ENCODE measurements at regions not wholly inside any gene's neighbourhood (a gene's known extent, or its start where the extent isn't known, plus 50 kb on each side); places are given as distances from the start of the nearest gene placed in this dataset.

GRCh38 chr4:136540747-136541146 is 991.5 kb downstream of the PCDH18 start (continued):
- no peak for TF ChIP-seq ZXDB (tag by site-specific recombination; IDR thresholded peaks at IDR 0.05)
- TF ChIP-seq ZNF140 (tag by site-specific recombination; IDR thresholded peaks at IDR 0.05): no peak
- no peak for TF ChIP-seq ZNF518A (tag by site-specific recombination; conservative IDR thresholded peaks at IDR 0.05; ENCODE audit: low read depth)
- no peak for TF ChIP-seq ZNF426 (tag by site-specific recombination; IDR thresholded peaks at IDR 0.05)
- TF ChIP-seq ZNF701 (tag by site-specific recombination; IDR thresholded peaks at IDR 0.05): no peak
- TF ChIP-seq HOXA7 (CRISPR knock-in tag; IDR thresholded peaks at IDR 0.05; ENCODE audit: borderline replicate concordance): no peak
- TF ChIP-seq ZNF677 (tag by site-specific recombination; IDR thresholded peaks at IDR 0.05): no peak

GRCh38 chr4:136528131-136528530 is 1004.2 kb downstream of the PCDH18 start:
- H3K27ac ChIP-seq (ENCODE audit: extremely low read depth, low read depth, low read length): no peak overlapping the region
- CTCF ChIA-PET: no interaction called here
- TF ChIP-seq PRDM10 (tag by site-specific recombination; IDR thresholded peaks at IDR 0.05) (no peak), ZNF677 (tag by site-specific recombination; IDR thresholded peaks at IDR 0.05) (no peak)
- POLR2A ChIA-PET: no interaction called here
- H3K9me3 ChIP-seq (ENCODE audit: control insufficient read depth, insufficient read depth, low read depth, low read length): no peaks in the 10 kb centered on the region
- no peak overlapping the region for H3K4me3 ChIP-seq (ENCODE audit: low read depth, low read length)
- no peaks in the 10 kb centered on the region for H3K4me1 ChIP-seq (ENCODE audit: control insufficient read depth, insufficient read depth, low read length)
- H3K36me3 ChIP-seq (ENCODE audit: control insufficient read depth in 2 of 2, insufficient read depth in 1 of 2, low read length in 2 of 2): no peaks in the 10 kb centered on the region

- POLR2A ChIA-PET: no interaction called here
- Histone ChIP-seq H3K4me1 (ENCODE audit: control insufficient read depth, insufficient read depth, low read length) (no peaks in the 10 kb centered on the region), H3K27ac (ENCODE audit: extremely low read depth, low read depth, low read length) (no peak overlapping the region), H3K4me3 (ENCODE audit: low read depth, low read length) (no peak overlapping the region), H3K36me3 (ENCODE audit: control insufficient read depth in 2 of 2, insufficient read depth in 1 of 2, low read length in 2 of 2) (no peaks in the 10 kb centered on the region), H3K9me3 (ENCODE audit: control insufficient read depth, insufficient read depth, low read depth, low read length) (no peaks in the 10 kb centered on the region)
- CTCF ChIA-PET: interaction anchor here (0.6 kb wide), 1 partner anchor 117 kb away, joined by 3 read pairs; no protein-coding TSS in a partner anchor
- TF ChIP-seq ZBTB48 (tag by site-specific recombination; IDR thresholded peaks at IDR 0.05) (no peak), ZNF792 (tag by site-specific recombination; IDR thresholded peaks at IDR 0.05) (no peak), ZNF449 (tag by site-specific recombination; IDR thresholded peaks at IDR 0.05) (no peak), ATF2 (tag by site-specific recombination; IDR thresholded peaks at IDR 0.05; ENCODE audit: low read depth) (no peak), ZNF555 (tag by site-specific recombination; conservative IDR thresholded peaks at IDR 0.05) (no peak), ZNF248 (tag by site-specific recombination; IDR thresholded peaks at IDR 0.05) (no peak), BCL6B (tag by site-specific recombination; IDR thresholded peaks at IDR 0.05) (no peak), ZNF830 (tag by site-specific recombination; IDR thresholded peaks at IDR 0.05; ENCODE audit: low read depth) (no peak), REPIN1 (tag by site-specific recombination; IDR thresholded peaks at IDR 0.05; ENCODE audit: low read depth) (no peak), EGR2 (tag by site-specific recombination; IDR thresholded peaks at IDR 0.05; ENCODE audit: low read depth) (no peak)
Measured at GRCh38 chr4:136526517-136526916, 1005.8 kb downstream of the PCDH18 start.
